GM12865 (cell line): ENCODE measurements at regions not wholly inside any gene's neighbourhood (a gene's known extent, or its start where the extent isn't known, plus 50 kb on each side); places are given as distances from the start of the nearest gene placed in this dataset.

Experiments used
- DNase-seq: peaks from one replicate; pipeline ENCODE4 v3.0.0; 2010; ENCODE audit warnings: low read depth
- H3K4me3 ChIP-seq: 2 replicates; pipeline ENCODE4 v1.5.1; 2011; ENCODE audit warnings: mild to moderate bottlenecking, low read depth, low read length, control low read depth
- TF ChIP-seq, protein P1 (sequence below): IDR thresholded peaks from 2 replicates; pipeline ENCODE4 v1.5.1; 2011; ENCODE audit warnings: low read length, control low read depth, low read depth, inconsistent platforms; ENCODE audit not compliant: insufficient read depth; ENCODE audit errors: missing control alignments

DNA sequence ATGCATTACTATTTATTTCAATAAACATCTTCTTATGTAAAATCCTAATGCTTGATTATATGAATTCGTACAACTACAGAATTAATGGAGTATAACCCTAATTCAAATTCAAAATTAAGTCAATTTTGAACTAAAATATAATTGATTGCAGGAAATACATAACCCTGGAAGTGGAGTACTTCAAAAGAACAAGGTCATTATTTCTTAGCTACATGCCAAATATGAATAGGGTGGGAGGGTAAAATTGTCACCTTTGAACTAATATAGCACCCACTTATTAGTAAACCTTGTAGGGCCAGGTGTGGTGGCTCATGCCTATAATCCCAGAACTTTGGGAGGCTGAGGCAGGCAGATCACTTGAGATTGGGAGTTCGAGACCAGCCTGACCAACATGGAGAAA lies 895.4 kb upstream of the ACVR2A start:
- TF ChIP-seq, protein P1, sequence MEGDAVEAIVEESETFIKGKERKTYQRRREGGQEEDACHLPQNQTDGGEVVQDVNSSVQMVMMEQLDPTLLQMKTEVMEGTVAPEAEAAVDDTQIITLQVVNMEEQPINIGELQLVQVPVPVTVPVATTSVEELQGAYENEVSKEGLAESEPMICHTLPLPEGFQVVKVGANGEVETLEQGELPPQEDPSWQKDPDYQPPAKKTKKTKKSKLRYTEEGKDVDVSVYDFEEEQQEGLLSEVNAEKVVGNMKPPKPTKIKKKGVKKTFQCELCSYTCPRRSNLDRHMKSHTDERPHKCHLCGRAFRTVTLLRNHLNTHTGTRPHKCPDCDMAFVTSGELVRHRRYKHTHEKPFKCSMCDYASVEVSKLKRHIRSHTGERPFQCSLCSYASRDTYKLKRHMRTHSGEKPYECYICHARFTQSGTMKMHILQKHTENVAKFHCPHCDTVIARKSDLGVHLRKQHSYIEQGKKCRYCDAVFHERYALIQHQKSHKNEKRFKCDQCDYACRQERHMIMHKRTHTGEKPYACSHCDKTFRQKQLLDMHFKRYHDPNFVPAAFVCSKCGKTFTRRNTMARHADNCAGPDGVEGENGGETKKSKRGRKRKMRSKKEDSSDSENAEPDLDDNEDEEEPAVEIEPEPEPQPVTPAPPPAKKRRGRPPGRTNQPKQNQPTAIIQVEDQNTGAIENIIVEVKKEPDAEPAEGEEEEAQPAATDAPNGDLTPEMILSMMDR = no peak
- no peak for DNase-seq

DNA sequence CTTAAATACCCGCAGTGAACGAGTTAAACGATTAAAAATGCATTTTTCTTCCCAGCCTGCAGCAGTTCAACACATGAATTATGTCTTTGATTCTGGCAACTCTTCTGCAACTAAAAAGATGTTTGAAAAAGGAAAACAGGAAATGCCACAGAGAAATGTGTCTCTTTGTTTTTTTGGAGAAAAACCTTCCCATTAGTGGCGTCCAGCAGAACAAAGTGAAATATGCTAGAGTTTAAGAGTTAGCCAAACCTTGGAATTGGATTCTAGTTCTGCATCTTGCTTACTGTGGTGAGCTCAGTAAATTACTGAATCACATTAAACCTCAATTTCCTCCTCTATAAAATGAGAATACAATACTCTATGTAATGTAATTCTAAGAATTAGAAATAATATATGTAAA lies 900.2 kb upstream of the ACVR2A start:
- no peak overlapping the region for H3K4me3 ChIP-seq
- DNase-seq = no peak
- TF ChIP-seq, protein P1 = no peak

More for the DNA sequence above, 895.4 kb upstream of the ACVR2A start:
- no peak overlapping the region for H3K4me3 ChIP-seq

DNA sequence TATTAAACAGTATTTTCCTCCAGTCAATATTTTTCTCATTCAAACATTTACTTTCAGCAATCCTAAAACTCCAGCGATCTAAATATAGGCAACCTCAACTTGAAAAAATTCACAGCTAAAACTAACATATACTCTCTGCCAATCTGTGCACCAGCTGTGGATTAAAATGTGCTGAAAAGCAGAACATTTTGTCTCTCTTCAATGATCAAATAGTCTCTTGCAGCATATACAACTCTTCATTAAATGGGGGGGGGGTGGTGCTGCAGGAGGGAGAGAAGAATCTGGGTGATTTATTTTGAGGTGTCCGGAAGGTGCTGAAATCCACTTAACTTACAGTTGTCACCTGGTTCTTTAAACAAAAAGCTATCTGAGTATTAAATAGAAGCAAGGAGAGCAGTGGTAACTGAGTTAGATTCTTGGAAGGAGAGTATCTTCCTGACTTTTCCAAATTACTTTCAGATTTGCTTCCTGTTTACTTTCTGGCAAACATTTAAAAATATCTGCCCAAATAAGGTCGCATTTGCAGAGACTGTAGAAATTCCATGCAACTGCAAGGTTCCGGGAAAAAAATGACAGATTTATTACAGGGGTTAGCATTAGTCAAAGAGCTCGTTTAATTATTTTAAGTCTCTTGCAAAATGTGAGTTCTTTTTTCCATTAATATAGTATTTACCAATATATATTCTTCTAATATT lies 904.7 kb upstream of the ACVR2A start:
- TF ChIP-seq, protein P1 = no peak
- no peak overlapping the region for H3K4me3 ChIP-seq
- no peak for DNase-seq

DNA sequence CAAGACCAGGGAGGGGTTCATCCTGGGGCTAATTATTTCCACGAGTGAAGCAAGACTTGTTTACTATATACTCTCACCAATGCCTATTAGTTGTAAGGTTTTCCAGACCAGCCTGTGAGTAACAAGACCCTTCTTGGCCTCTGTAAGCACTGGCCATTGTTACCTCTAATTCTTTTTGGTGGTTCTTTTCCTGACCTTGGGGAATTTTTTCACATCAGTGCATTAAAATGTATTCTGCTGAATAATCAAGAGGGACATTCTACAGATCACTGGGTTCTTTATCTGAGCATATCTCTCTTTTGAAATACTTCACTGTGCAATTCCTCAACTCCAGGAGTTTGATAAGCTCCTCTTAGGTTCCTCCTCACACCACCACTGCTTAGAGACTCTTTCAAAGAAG lies 909.9 kb upstream of the ACVR2A start:
- no peak overlapping the region for H3K4me3 ChIP-seq
- DNase-seq = no peak
- TF ChIP-seq, protein P1 = no peak

DNA sequence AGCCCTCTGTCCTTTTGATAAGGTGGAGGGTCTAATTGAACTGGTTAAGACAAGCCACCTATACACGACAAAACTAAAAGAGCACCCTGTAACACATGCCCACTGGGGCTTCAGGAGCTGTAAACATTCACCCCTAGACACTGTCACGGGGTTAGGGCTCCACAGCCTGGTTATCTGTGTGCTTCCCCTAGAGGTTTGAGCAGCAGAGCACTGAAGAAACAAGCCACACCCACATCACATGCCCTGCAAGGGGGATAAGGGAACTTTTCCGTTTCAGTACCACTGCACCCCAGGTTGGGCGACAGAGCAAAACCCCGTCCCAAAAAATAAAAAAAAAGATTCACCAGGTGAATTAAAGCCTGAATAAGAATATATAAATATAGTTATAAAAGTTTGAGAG lies 913.7 kb upstream of the ACVR2A start:
- peak; percentile 34 for DNase-seq
- TF ChIP-seq, protein P1 = peak; percentile 7
- no peak overlapping the region for H3K4me3 ChIP-seq

DNA sequence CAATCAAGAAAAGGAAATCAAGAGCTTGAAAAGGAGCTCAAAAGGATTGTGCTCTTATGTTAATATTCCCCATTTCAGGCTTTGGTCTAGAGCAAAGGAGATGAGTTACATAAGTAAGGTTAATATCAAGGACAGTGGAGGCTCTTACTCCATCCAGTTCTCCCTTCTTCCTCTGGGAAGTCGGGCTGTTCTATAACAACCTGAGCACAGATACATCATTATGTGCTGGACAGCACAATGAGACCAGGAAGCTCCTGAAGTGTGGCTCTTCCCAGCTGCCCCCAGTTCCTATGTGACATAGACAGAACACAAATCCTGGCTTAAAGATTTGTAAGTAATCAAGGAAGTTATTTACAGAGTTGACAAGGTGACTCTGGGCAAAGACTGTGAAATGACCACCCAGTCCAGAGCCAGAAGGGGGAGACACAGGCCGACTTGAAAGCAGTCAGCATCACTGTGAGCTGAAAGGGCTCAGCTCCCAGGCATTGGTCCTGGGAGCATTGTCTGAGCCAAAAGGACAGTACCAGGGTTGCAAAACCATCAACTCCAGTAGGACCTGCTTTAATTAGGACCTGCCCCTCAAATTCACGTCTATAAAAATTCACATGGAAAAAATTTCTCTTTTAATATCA lies 917.6 kb upstream of the ACVR2A start:
- DNase-seq = peak; percentile 60
- TF ChIP-seq, protein P1 = peak; percentile 47
- no peak overlapping the region for H3K4me3 ChIP-seq
